NCI-H1105 treated with DMSO at 0.1 percent for 48 hours (cell line): ENCODE measurements at regions not wholly inside any gene's neighbourhood (a gene's known extent, or its start where the extent isn't known, plus 50 kb on each side); places are given as distances from the start of the nearest gene placed in this dataset.

ENCODE experiments used
- DNase-seq: peaks from one replicate; lab custom pipeline; 2025; lab: John Stamatoyannopoulos, UW

GRCh38 chr20:41951615-41952014 is 333.4 kb upstream of the CHD6 start:
- no peak for DNase-seq

DNA sequence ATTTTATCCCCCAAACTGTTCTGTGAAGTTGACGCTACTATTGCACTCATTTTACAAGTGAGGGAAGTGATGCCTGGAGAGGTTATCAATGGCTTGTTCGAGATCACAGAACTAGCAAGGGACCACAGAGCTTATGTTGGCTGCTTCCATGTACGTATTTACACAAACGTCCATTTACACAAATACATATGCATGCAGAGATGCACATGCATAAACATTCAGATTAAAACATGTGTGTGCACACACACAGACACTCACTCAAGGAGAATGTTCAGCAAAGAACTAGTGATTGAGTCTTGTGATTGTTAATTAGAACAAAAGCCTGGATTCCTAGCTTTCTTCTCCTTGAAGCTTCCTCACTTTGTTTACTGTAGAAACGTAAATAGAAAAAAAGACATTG is 321.5 kb upstream of the CHD6 start:
- no peak for DNase-seq

DNA sequence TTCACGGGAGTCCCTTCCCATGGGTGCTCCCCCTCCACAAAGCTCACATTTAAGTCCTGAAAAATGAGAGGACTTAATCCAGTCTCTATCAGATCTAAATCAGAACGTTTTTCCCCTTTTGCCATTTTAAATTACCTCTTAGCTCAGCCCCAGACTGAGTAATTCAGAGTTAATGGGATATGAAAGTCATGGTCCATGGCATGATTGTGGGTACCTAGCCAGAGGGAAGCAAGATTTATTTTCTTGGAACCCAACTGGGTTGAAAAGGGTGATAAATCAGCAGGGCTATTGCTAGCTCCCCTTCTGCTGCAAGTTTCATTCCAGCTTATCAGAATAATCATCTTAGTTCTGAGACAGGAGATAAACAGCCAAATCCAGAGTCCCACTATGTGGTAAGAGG is 320.2 kb upstream of the CHD6 start:
- DNase-seq, result no peak

- DNase-seq, result no peak
Measured at GRCh38 chr20:41935259-41935791, 317.1 kb upstream of the CHD6 start.

GRCh38 chr20:41932431-41932830 is 314.3 kb upstream of the CHD6 start:
- DNase-seq, result no peak

- no peak for DNase-seq
Measured at GRCh38 chr20:41927655-41928054, 309.5 kb upstream of the CHD6 start.

- DNase-seq, result no peak
Measured at GRCh38 chr20:41927189-41927588, 309.0 kb upstream of the CHD6 start.

DNA sequence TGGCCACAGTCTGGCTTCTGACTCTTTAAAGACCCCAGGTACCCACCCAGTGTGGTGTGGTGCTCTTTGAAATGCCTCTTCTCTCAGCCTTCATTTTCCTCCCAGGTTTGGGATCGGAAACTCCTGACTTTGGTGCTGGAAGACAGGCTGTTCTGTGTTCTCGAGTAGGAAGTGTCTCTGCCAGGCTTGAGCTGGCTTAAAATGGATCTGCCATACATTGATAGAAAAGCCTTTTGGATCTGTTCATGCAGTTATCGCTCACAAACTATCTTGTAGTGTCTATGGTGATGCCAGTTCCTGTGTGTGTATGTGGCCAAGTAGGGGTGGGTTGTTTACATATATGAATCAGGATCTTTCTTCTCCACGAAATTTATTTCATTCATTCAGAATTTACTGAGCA is 307.3 kb upstream of the CHD6 start:
- DNase-seq, result no peak

DNA sequence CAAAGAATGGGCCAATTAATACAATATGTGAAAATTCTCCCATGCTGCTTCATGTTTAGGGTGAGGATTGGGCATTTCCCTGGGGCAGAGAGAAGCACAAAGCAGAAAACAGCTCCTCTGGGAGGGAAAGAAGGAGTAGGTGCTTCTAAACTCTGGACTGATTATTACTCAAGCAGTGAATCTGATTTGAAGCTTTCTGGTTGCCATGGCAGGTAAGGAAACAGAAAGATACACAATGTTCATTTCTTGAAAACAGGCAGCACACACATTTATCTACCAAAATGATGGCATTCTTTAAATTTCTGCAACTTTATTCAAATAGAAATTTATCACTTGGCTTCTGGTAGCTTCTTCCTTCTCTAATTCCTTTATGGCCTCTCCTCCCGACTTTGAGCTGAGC is 305.4 kb upstream of the CHD6 start:
- no peak for DNase-seq

- no peak for DNase-seq
Measured at GRCh38 chr20:41913146-41913545, 295.0 kb upstream of the CHD6 start.

GRCh38 chr20:41910558-41910957 is 292.4 kb upstream of the CHD6 start:
- no peak for DNase-seq

DNA sequence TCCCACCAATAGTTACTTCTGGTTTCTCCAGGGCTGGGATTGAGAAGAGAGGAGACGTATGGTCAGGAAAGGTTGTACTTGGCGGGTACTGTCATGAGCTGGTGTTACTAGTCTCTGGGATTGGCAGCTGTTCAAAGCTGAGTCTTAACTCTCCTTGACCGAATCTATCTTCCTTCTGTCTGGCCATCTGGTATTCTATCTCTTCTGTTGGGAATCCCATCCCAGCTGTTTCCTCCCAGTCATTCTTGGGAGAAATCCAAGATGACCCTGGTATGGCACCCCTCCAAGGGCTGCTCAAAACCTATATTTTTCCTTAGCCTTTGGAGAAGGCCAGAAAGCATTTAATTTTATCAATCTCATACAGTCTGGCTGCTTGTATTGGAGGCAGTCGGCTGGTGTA is 287.0 kb upstream of the CHD6 start:
- DNase-seq, result no peak

DNA sequence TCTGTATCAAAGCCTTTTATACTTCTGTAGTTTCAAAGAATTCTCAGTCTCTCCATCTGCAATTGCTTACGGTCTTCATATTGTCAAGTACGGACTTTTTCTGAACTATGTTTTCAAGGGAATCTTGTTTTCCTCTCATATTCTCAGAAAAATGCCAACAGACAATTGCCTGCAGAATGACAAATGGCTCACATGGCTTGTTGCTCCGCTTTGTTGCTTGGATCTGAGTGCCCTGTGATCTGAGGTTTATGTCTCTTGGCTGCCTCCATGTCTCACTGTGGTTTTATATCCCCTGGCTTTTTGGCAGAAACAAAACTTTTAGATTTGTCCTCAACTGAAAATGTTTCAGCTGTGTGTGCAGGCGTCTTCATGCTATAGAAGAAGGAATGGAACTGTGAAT is 285.4 kb upstream of the CHD6 start:
- no peak for DNase-seq

DNA sequence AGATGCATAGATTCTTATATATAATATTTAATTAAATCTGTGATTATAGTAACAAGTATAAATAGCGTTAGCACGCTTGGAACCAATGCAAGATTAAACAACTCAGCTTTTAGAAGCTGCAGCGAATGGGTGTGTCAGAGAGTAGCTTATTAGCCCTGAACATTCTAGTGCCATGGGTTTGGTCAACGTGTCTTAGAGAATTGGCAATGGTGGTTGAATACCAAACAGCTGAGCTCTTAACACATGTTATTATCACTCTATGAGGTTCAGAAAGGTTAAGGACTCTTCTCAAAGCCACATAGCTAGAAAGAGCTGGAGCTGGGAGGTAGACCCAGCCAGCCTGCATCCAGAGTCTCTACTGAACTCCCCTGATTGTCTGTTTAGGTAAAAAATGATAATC is 284.2 kb upstream of the CHD6 start:
- no peak for DNase-seq

DNA sequence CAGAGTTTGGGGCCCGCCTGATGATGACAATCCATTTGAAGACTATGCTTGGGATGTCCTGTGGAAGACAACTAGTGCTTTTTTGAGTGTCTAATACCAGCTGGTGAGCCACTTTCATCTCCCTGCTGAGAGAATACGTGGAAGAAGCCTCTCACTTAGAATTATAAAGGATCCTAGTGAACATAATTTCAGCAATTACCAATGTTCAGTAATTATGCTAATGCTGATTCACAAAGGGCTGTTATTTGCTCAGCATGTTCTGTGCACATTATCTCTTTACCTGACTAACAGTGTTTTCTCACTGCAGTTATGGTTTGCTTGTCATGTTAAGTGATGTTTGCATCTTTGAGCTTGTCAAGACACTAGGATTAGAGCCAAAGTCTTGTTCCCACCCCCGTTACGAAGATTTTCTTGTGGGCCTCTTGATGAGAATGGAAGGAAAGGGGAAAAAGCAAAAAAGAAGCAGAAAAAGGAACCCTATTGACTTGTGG is 282.1 kb upstream of the CHD6 start:
- DNase-seq, result peak; percentile 84

DNA sequence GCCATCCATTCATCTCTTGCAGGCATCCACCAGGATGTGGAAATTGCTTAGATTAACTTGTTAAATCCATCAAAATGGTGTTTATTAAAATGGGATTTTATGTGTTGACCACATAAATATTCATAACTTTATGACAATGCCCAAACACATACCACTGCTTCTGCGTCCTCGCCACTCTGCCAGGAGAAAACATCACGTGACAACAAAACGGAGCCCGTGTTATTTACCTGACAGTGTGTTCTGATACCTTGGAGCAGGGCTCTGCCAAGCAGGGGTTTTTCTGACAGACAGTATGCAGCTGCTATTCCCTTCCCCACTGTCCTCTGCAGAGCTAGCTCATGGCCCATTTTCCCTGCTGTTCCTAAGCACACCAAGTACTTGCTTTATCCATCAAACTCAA is 279.5 kb upstream of the CHD6 start:
- no peak for DNase-seq

- no peak for DNase-seq
Measured at GRCh38 chr20:41895241-41896032, 277.3 kb upstream of the CHD6 start.

GRCh38 chr20:41894255-41894963 is 276.2 kb upstream of the CHD6 start:
- DNase-seq, result no peak

DNA sequence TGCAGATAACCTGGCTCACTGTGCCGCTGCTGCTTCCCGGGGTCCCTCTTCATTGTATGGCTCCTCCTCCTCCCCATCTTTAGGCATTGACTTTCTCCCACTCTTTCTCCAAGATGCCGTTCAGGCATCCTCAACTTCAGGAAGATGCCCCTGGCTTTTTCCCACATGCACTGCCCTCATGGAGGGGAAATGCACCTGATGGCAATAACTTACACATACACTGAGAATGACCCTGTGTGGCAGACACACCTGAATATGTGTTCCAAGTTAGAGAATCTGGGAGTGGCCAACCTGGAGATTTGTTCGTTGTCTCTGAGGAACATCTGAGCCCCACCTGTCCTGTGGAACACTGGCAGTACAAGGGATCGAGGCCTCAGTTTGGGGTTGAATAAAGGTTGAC is 273.9 kb upstream of the CHD6 start:
- DNase-seq, result no peak

- no peak for DNase-seq
Measured at GRCh38 chr20:41889844-41890224, 271.7 kb upstream of the CHD6 start.

- DNase-seq, result peak; percentile 27
Measured at GRCh38 chr20:41889126-41889843, 271.1 kb upstream of the CHD6 start.

DNA sequence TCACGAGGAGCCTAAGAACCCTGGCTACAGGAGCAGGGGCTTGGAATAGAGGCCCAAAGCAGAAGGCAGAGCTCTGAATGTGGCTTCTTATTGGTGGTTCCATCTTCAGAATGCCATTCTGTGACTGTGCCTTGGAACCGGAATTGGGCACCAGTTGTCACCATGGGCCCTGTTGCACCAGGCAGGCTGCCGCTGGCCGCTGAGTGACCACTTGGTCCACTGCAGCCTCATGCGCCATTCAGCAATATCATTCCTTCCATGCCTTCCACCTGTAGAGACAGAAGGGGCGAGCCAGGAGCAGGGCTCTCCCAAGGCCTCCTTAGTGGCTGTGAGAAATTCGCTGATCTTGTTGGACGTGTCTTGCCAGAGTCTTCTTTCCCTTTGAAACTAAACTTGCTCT is 270.3 kb upstream of the CHD6 start:
- no peak for DNase-seq

DNA sequence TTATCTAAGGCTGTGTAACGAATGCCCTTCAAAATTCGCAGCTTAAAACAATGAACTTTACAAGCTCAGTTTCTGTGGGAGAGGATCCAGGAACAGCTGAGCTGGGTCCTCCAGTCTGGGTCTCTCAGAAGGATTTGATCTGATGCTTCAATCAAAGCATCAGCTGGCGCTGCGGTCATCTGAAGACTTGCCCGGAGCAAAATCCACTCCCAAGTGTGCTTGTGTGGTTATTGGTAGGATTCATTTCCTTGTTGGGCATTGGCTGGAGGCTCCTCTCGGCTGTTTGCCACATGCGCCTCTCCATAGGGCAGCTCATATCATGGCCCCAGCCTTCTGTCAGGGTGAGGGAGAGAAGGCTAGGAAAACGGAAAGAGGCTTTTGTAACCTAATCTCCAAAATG is 269.3 kb upstream of the CHD6 start:
- no peak for DNase-seq
